ENCODE measurements at regions not wholly inside any gene's neighbourhood (a gene's known extent, or its start where the extent isn't known, plus 50 kb on each side); places are given as distances from the start of the nearest gene placed in this dataset.

DNA sequence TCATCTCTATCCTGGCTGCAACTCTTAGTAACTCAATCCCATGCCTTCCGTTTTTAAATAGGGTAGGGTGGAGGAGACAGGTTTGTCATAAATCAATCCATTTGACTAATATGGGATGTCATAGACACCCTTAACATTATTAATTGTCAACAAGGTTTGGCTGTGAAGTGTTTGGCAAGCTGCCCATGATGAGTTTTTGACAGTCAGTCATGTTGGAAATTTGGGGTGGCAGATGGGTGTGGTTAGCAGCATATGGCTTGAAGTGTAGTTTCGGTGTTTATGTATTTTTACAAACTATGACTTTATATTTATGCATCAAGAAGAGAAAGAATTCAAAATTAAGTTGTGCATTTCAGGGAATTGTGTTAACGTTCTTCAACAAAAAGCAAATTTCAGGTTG is 221.8 kb upstream of the CDH5 start:
- Histone ChIP-seq H4K20me1 (ENCODE audit: insufficient read depth, low read length) (no peaks in the 10 kb centered on the region), H3K9me3 (ENCODE audit: insufficient read depth, low read depth, low read length) (no peaks in the 10 kb centered on the region), H3K4me2 (ENCODE audit: low read length) (no peak overlapping the region), H2AFZ (ENCODE audit: low read depth, low read length) (no peak overlapping the region), H3K4me1 (ENCODE audit: insufficient read depth, low read length) (no peaks in the 10 kb centered on the region), H3K36me3 (ENCODE audit: insufficient read depth, low read length) (no peaks in the 10 kb centered on the region), H3K79me2 (ENCODE audit: insufficient read depth, low read length) (no peaks in the 10 kb centered on the region), H3K27me3 (ENCODE audit: insufficient read depth, low read length) (peaks cover 2% of the 10 kb centered on the region), H3K4me3 (ENCODE audit: insufficient read depth, low read depth, low read length) (no peak overlapping the region), H3K9ac (ENCODE audit: low read length) (no peak overlapping the region), H3K27ac (ENCODE audit: low read depth, low read length) (no peak overlapping the region)
- H3K9me3 Mint-ChIP-seq (ENCODE audit: unreplicated experiment): peaks cover 4% of the 10 kb centered on the region
- no peak overlapping the region for H3K4me3 Mint-ChIP-seq (ENCODE audit: unreplicated experiment)
- no peaks in the 10 kb centered on the region for H3K4me1 Mint-ChIP-seq (ENCODE audit: low read depth, unreplicated experiment)
- H3K27me3 Mint-ChIP-seq (ENCODE audit: low read depth, unreplicated experiment): peaks cover 61% of the 10 kb centered on the region
- TF ChIP-seq, protein P1, sequence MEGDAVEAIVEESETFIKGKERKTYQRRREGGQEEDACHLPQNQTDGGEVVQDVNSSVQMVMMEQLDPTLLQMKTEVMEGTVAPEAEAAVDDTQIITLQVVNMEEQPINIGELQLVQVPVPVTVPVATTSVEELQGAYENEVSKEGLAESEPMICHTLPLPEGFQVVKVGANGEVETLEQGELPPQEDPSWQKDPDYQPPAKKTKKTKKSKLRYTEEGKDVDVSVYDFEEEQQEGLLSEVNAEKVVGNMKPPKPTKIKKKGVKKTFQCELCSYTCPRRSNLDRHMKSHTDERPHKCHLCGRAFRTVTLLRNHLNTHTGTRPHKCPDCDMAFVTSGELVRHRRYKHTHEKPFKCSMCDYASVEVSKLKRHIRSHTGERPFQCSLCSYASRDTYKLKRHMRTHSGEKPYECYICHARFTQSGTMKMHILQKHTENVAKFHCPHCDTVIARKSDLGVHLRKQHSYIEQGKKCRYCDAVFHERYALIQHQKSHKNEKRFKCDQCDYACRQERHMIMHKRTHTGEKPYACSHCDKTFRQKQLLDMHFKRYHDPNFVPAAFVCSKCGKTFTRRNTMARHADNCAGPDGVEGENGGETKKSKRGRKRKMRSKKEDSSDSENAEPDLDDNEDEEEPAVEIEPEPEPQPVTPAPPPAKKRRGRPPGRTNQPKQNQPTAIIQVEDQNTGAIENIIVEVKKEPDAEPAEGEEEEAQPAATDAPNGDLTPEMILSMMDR (IDR thresholded peaks at IDR 0.05; ENCODE audit: insufficient read depth, low read depth, low read length): no peak
- TF ChIP-seq EZH2 (IDR thresholded peaks at IDR 0.05; ENCODE audit: insufficient read depth, low read length): no peak
- FAIRE-seq (no peak), DNase-seq (ENCODE audit: low read depth) (no peak)
- no peaks in the 10 kb centered on the region for H3K36me3 Mint-ChIP-seq (ENCODE audit: low read depth, unreplicated experiment)
- no peak overlapping the region for H3K27ac Mint-ChIP-seq (ENCODE audit: unreplicated experiment)

DNA sequence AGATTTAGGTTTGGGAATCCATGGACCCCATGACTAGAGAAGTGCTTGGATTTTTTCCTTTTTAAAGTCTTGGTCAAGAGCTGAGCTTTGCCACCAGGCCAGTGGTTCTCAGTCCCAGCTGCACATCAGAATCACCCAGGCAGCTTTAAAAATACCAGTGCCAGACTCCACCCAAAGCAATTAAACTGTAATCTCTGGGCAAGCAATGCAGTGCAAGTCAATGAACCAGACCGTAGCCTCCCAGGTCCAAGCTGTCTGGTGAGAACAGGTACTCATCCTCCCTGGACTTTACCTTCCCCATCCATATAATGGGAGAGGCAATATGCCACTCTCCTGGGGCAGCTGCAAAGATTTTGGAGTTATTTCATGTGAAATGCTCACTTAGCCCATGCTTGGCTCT is 223.1 kb upstream of the CDH5 start:
- TF ChIP-seq EZH2 (IDR thresholded peaks at IDR 0.05; ENCODE audit: insufficient read depth, low read length): no peak
- TF ChIP-seq, protein P1 (IDR thresholded peaks at IDR 0.05; ENCODE audit: insufficient read depth, low read depth, low read length): no peak
- no peak for DNase-seq (ENCODE audit: low read depth)
- H3K27ac Mint-ChIP-seq (ENCODE audit: unreplicated experiment): no peak overlapping the region
- peaks cover 4% of the 10 kb centered on the region for H3K9me3 Mint-ChIP-seq (ENCODE audit: unreplicated experiment)
- Histone ChIP-seq H3K4me1 (ENCODE audit: insufficient read depth, low read length) (no peaks in the 10 kb centered on the region), H3K4me3 (ENCODE audit: insufficient read depth, low read depth, low read length) (no peak overlapping the region), H3K27ac (ENCODE audit: low read depth, low read length) (no peak overlapping the region), H3K9ac (ENCODE audit: low read length) (no peak overlapping the region), H3K79me2 (ENCODE audit: insufficient read depth, low read length) (no peaks in the 10 kb centered on the region), H2AFZ (ENCODE audit: low read depth, low read length) (no peak overlapping the region), H3K36me3 (ENCODE audit: insufficient read depth, low read length) (no peaks in the 10 kb centered on the region), H3K27me3 (ENCODE audit: insufficient read depth, low read length) (peaks cover 2% of the 10 kb centered on the region), H3K4me2 (ENCODE audit: low read length) (no peak overlapping the region), H4K20me1 (ENCODE audit: insufficient read depth, low read length) (no peaks in the 10 kb centered on the region), H3K9me3 (ENCODE audit: insufficient read depth, low read depth, low read length) (no peaks in the 10 kb centered on the region)
- no peaks in the 10 kb centered on the region for H3K4me1 Mint-ChIP-seq (ENCODE audit: low read depth, unreplicated experiment)
- H3K27me3 Mint-ChIP-seq (ENCODE audit: low read depth, unreplicated experiment): peaks cover 61% of the 10 kb centered on the region
- H3K4me3 Mint-ChIP-seq (ENCODE audit: unreplicated experiment): no peak overlapping the region
- FAIRE-seq: no peak
- H3K36me3 Mint-ChIP-seq (ENCODE audit: low read depth, unreplicated experiment): no peaks in the 10 kb centered on the region

DNA sequence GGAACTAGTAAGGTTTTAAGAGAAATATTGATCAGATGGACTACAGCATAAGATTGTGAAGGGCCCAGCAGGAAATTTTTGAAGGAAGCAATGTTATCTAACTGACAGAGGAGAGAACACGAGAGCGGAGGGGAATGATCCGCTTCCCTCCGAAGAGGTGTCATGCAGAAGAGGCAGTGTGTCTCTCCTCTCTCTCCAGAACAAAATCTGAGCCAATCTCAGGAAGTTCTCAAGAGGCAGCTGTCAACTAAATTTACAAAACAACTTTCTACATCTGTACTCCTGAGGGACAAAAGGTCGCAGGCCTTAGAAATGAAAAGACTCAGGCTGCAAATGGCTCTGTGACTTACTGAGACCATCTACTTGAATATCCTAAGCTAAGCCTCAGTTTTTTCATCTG is 224.6 kb upstream of the CDH5 start:
- H2AFZ ChIP-seq (ENCODE audit: low read depth, low read length): no peak overlapping the region
- no peaks in the 10 kb centered on the region for H3K36me3 ChIP-seq (ENCODE audit: insufficient read depth, low read length)
- H3K36me3 Mint-ChIP-seq (ENCODE audit: low read depth, unreplicated experiment): no peaks in the 10 kb centered on the region
- no peak overlapping the region for H3K4me3 ChIP-seq (ENCODE audit: insufficient read depth, low read depth, low read length)
- H3K9me3 ChIP-seq (ENCODE audit: insufficient read depth, low read depth, low read length): no peaks in the 10 kb centered on the region
- peaks cover 2% of the 10 kb centered on the region for H3K27me3 ChIP-seq (ENCODE audit: insufficient read depth, low read length)
- H3K4me1 ChIP-seq (ENCODE audit: insufficient read depth, low read length): no peaks in the 10 kb centered on the region
- FAIRE-seq (no peak), DNase-seq (ENCODE audit: low read depth) (no peak)
- no peak overlapping the region for H3K4me3 Mint-ChIP-seq (ENCODE audit: unreplicated experiment)
- H3K27ac ChIP-seq (ENCODE audit: low read depth, low read length): no peak overlapping the region
- H3K4me2 ChIP-seq (ENCODE audit: low read length): no peak overlapping the region
- H3K9ac ChIP-seq (ENCODE audit: low read length): no peak overlapping the region
- H3K27ac Mint-ChIP-seq (ENCODE audit: unreplicated experiment): no peak overlapping the region
- TF ChIP-seq, protein P1 (IDR thresholded peaks at IDR 0.05; ENCODE audit: insufficient read depth, low read depth, low read length): no peak
- TF ChIP-seq EZH2 (IDR thresholded peaks at IDR 0.05; ENCODE audit: insufficient read depth, low read length): no peak
- H3K4me1 Mint-ChIP-seq (ENCODE audit: low read depth, unreplicated experiment): peaks cover 6% of the 10 kb centered on the region
- peaks cover 56% of the 10 kb centered on the region for H3K27me3 Mint-ChIP-seq (ENCODE audit: low read depth, unreplicated experiment)
- no peaks in the 10 kb centered on the region for H3K79me2 ChIP-seq (ENCODE audit: insufficient read depth, low read length)
- H3K9me3 Mint-ChIP-seq (ENCODE audit: unreplicated experiment): peaks cover 4% of the 10 kb centered on the region
- H4K20me1 ChIP-seq (ENCODE audit: insufficient read depth, low read length): no peaks in the 10 kb centered on the region
